ACC112 (cell line): ENCODE measurements at regions not wholly inside any gene's neighbourhood (a gene's known extent, or its start where the extent isn't known, plus 50 kb on each side); places are given as distances from the start of the nearest gene placed in this dataset.

ENCODE experiments used
- H2AFZ ChIP-seq: fragments of 200-600 bp; sonication (generic); one replicate; pipeline ENCODE4 v1.6.0; 2017; ENCODE audit warnings: antibody characterized with exemption, low read length; ENCODE audit not compliant: unreplicated experiment
- H3K27ac ChIP-seq: fragments of 200-600 bp; sonication (generic); 2 replicates; pipeline ENCODE4 v1.5.1; 2014; ENCODE audit warnings: low read depth, mild to moderate bottlenecking, antibody characterized with exemption, low read length, moderate library complexity
- H3K27me3 ChIP-seq: fragments of 200-600 bp; sonication (generic); 2 replicates; pipeline ENCODE4 v1.6.1; 2014; ENCODE audit warnings: mild to moderate bottlenecking, antibody characterized with exemption, low read length, moderate library complexity, mixed read lengths; ENCODE audit not compliant: insufficient read depth
- H3K36me3 ChIP-seq: fragments of 200-600 bp; sonication (generic); 2 replicates; pipeline ENCODE4 v1.6.1; 2016; ENCODE audit warnings: mild to moderate bottlenecking, antibody characterized with exemption, low read length, moderate library complexity, mixed read lengths; ENCODE audit not compliant: insufficient read depth
- H3K4me1 ChIP-seq: fragments of 200-600 bp; sonication (generic); one replicate; pipeline ENCODE4 v1.6.1; 2016; ENCODE audit warnings: low read length, mixed read lengths; ENCODE audit not compliant: insufficient read depth, unreplicated experiment, control insufficient read depth
- H3K4me3 ChIP-seq: fragments of 200-600 bp; sonication (generic); 2 replicates; pipeline ENCODE4 v1.5.1; 2014; ENCODE audit warnings: mild to moderate bottlenecking, low read depth, low read length
- H3K79me2 ChIP-seq: fragments of 200-600 bp; sonication (generic); one replicate; pipeline ENCODE4 v1.6.0; 2016; ENCODE audit warnings: low read length; ENCODE audit not compliant: control insufficient read depth, unreplicated experiment, insufficient read depth

DNA sequence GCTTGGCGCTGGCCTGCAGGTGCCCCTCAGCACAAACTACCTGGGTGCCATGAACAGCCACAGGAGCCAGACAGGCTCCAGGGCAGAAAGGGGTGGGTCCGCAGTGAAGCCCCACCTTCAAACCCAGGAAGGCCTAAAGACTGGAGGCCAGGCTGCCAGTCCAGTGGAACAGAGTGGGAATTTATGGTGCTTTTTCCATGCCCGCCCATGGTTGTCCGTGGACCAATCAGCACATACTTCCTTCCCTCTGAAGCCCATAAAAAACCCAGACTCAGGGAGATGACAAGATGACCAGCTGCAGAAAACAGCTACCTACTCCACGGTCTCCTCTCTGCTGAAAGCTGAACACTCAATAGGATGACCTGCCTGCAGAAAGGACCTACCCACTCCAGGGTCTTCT, 275.4 kb upstream of the ADRA1B start:
- H3K4me1 ChIP-seq: no peaks in the 10 kb centered on the region
- H3K27ac ChIP-seq: no peak overlapping the region
- H3K27me3 ChIP-seq: 0 out of 2 replicates have a peak, but pooled peaks cover 1% of the 10 kb centered on the region
- no peak overlapping the region for H3K4me3 ChIP-seq
- no peaks in the 10 kb centered on the region for H3K36me3 ChIP-seq
- H2AFZ ChIP-seq: no peak overlapping the region
- H3K79me2 ChIP-seq: no peaks in the 10 kb centered on the region

DNA sequence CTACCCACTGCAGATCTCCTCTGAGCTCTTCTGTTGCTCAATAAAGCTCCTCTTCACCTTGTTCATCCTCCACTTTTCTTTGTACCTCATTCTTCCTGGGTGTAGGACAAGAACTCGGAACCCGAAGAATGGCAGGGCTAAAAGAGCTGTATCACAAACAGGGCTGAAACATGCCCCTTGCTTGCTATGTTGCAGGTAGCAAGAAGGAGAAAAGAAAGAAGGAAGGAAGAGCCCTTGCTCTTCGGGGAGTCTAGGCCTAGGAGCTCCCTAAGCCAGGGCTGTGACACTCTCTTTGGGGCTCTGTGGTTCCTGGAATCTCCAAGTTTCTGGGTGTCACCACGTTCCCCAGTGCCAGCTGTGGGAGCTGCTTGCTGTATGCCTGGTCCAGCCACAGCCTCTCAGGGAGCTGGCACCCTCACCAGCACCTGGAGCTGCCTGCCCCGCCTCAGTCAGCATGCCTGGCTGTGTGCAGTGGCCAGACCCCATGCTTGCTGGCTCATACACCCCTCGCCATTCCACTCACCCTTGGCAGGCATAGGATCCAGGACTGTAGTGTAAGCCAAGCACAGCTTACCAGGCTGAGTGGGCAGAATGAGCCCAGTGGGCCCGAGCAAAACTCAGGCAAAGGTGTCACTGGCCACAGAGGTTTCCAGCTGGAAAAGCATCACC, 274.8 kb upstream of the ADRA1B start:
- no peak overlapping the region for H2AFZ ChIP-seq
- H3K27me3 ChIP-seq: no peaks in the 10 kb centered on the region
- no peak overlapping the region for H3K4me3 ChIP-seq

DNA sequence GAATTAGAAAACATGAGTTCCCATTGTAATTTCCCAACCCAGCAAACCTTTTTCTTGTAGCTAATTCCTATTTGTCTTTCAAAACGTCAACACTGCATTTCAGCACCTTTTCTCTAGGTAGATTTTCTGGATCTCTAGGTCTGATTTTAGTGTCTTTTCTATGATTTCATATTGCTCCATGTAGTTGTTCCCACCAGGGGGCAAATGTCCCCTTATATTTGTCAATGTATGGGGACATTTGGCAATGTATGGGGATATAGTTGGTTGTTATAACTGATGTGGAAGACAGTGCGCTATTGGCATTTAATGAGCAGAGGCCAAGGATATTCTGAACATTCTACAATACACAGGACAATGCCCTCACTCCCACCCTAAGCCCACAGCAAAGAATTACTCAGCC, 273.9 kb upstream of the ADRA1B start:
- Histone ChIP-seq H3K79me2 (no peaks in the 10 kb centered on the region), H3K27me3 (no peaks in the 10 kb centered on the region), H3K27ac (no peak overlapping the region), H2AFZ (no peak overlapping the region), H3K4me1 (no peaks in the 10 kb centered on the region), H3K4me3 (no peak overlapping the region), H3K36me3 (no peaks in the 10 kb centered on the region)

More for the DNA sequence above, 274.8 kb upstream of the ADRA1B start:
- no peaks in the 10 kb centered on the region for H3K36me3 ChIP-seq
- no peak overlapping the region for H3K27ac ChIP-seq
- H3K4me1 ChIP-seq: no peaks in the 10 kb centered on the region
- H3K79me2 ChIP-seq: no peaks in the 10 kb centered on the region

DNA sequence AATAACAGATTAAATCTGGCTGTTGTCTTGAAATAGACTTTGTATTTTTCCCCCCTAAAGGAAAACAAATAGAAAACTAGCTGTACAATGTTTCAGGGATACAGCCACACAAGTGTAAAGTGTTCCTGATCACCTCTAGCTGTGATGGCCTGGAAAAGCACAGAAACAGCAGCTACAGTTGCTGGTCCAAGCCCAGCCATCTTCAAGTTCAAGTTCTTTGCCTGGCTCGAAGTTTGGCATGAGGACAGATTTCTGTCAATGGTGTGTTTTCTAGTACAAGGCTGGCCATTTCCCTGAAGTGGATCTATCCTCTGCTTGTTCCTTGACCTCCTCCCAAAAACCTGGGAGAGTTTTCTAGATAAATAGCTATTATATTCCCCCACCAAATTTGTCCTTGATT, 272.2 kb upstream of the ADRA1B start:
- Histone ChIP-seq H3K4me1 (no peaks in the 10 kb centered on the region), H3K79me2 (no peaks in the 10 kb centered on the region), H3K36me3 (no peaks in the 10 kb centered on the region), H2AFZ (no peak overlapping the region), H3K4me3 (no peak overlapping the region), H3K27me3 (no peaks in the 10 kb centered on the region), H3K27ac (no peak overlapping the region)

DNA sequence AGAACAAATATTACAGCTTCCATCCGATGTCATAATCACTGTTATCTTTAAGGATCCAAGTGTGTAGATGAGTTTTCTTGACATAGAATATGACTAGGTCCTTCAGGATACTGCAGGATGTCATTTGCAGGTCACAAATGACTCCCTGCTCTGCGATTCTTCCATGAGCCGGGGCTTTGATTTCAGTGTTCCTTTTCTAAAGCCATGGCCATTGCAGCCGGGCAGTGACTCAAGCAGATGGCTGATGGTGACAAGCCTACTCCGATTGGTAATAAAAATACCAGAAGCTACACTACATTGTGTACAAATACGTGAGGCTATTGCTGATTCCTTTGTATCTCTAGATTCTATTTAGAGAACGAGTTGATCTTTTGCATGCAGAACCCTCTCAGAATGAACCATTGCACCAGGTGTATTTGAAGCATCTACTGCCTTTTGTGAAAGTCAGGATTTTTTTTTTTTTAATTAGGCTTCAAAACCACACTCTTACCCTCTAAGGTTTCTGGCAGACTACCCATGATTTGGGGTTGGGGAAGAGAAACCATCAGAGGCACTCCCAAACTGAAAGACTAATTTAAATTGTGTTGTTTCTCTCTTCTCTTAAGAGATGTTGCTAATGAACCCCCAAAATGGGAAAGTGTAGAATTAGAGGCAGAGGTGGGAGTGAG, 271.0 kb upstream of the ADRA1B start:
- no peaks in the 10 kb centered on the region for H3K27me3 ChIP-seq
- no peak overlapping the region for H3K27ac ChIP-seq
- H3K36me3 ChIP-seq: no peaks in the 10 kb centered on the region
- no peaks in the 10 kb centered on the region for H3K4me1 ChIP-seq
- no peak overlapping the region for H3K4me3 ChIP-seq
- no peaks in the 10 kb centered on the region for H3K79me2 ChIP-seq
- H2AFZ ChIP-seq: no peak overlapping the region

DNA sequence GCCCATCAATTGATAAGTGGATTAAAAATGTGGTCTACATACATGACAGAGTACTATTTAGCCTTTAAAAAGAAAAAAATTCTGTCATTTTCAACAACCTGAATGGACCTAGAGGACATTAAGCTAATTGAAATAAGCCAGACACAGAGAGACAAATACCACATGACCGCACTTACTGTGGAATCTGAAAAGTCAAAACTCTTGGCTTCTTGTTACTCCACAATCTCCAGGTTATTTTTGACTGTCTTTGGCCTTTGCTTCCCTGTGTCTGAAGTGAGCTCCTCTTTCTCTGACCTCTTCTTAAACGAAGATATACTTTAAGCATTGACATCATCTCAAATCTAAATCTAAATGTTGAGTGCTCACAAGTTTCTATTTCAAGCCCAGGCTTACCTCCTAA, 265.5 kb upstream of the ADRA1B start:
- H3K27ac ChIP-seq: no peak overlapping the region

DNA sequence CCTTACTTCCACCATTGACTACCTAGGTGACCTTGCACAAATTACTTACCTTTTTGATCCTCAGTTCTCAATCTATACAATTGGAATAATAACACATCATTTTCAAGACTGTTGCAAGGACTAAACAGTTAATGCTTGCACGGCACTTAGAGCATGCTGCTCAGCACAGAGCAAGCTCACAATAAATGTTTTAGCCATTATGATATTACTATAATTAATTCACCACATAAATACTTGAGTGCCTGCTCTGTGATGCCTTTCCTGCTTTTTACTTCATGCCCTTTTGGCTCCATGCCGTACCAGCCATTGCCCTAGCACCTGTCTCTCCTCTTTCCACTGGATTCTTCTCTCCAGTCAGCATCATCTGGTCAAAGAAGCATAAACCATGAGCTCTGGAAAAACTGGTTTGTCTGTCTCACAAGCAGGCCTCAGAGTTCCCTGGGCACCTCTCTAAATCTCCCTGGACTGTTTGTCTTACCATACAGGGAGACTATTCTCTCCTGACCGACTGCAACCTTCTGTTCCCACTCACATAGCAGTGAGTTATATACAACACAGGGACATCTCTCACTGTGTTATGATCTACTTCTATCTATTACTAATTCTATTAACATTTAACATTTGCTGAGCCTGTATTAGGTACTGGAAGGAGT, 260.4 kb upstream of the ADRA1B start:
- Histone ChIP-seq H3K79me2 (no peaks in the 10 kb centered on the region), H2AFZ (no peak overlapping the region), H3K27ac (no peak overlapping the region), H3K4me1 (peaks cover 6% of the 10 kb centered on the region), H3K27me3 (no peaks in the 10 kb centered on the region), H3K36me3 (no peaks in the 10 kb centered on the region), H3K4me3 (no peak overlapping the region)

More for the DNA sequence above, 265.5 kb upstream of the ADRA1B start:
- Histone ChIP-seq H3K36me3 (no peaks in the 10 kb centered on the region), H3K4me3 (no peak overlapping the region), H3K27me3 (no peaks in the 10 kb centered on the region), H3K4me1 (no peaks in the 10 kb centered on the region), H2AFZ (no peak overlapping the region), H3K79me2 (no peaks in the 10 kb centered on the region)

DNA sequence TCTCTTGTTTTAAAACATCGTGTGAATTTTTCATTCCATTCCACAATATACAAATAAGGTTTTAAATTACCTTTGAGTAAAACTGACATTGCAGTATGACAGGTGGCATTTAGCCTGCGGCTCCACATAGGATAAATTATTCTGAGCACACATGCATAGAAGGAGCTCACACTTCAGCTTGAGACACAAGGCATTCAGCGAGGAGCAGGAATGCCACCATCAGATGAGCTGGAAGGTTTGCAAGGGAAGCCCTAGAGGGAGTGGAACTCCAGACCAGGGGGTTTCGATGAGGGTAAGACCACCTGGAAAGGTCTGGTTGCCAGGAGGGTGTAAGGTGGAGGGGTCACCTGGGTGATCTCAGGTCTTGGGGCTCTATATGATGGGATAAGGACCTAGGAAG, 259.0 kb upstream of the ADRA1B start:
- Histone ChIP-seq H3K27me3 (no peaks in the 10 kb centered on the region), H3K36me3 (no peaks in the 10 kb centered on the region)

DNA sequence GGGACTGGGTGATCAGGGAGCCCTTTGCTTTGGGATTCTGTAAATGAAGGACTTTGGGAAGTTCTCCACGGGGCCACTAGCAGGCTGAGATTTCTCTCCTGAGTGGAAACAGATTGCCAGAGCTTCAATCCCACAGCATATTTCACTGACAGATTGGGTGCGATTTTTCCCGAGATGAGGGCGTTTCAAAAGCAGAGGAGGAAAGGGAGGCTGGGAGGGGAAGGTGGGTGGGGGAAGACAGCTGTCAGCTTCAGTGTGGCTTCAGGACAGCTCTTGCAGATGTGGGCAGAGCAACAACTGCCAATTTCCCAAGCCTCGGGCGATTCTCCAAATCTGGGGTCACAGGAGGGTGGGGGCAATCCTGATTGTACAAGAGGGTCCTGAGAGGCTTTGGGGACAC, 258.5 kb upstream of the ADRA1B start:
- Histone ChIP-seq H2AFZ (no peak overlapping the region), H3K79me2 (no peaks in the 10 kb centered on the region), H3K4me3 (no peak overlapping the region), H3K27me3 (no peaks in the 10 kb centered on the region), H3K4me1 (peaks cover 6% of the 10 kb centered on the region), H3K36me3 (no peaks in the 10 kb centered on the region), H3K27ac (no peak overlapping the region)

More for the DNA sequence above, 259.0 kb upstream of the ADRA1B start:
- H3K27ac ChIP-seq: no peak overlapping the region
- no peaks in the 10 kb centered on the region for H3K79me2 ChIP-seq
- H3K4me3 ChIP-seq: no peak overlapping the region
- H2AFZ ChIP-seq: no peak overlapping the region
- H3K4me1 ChIP-seq: peaks cover 6% of the 10 kb centered on the region

DNA sequence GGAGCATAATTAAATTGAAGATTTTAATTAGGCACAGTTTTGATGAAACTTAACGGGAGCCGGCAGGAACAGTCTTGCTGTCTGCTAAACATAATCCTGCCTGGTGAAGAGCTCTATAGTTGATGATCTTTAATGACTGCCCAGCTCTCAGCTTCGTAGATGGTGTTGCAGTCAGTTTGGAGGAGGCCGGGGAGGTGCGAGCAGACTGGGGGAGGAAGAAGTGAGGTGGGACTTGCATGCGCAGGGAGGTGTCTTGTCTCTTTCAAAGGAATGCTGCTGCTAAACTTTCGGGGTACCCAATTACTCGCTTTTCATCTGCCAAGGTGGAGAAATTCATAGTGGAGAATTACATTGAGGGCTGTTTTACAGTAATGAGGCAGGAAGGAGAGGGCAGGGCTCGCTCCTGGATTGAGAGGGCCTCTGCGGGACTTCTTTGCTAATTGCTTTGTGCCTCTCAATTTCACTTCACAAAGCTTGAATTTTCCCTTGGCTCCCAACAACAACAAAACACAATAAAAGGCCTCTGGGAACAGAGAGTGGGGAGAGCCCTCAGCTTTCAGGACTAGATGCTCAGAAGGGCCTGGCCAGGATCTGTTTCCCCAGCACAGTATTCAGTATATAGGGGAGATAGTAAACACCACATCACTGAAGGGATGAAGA, 257.9 kb upstream of the ADRA1B start:
- Histone ChIP-seq H3K79me2 (no peaks in the 10 kb centered on the region), H3K27ac (no peak overlapping the region), H2AFZ (no peak overlapping the region), H3K27me3 (no peaks in the 10 kb centered on the region), H3K4me1 (peaks cover 6% of the 10 kb centered on the region), H3K36me3 (no peaks in the 10 kb centered on the region), H3K4me3 (no peak overlapping the region)
